Activated CD8-positive, alpha-beta T cell treated with anti-CD3 and anti-CD28 coated beads, Interleukin-2, amount 10 ng/mL, durations not matched to agents 7 days and 5 days (primary cell): ENCODE measurements at regions not wholly inside any gene's neighbourhood (a gene's known extent, or its start where the extent isn't known, plus 50 kb on each side); places are given as distances from the start of the nearest gene placed in this dataset.
"Not testable (repeated sequence)": the region's sequence is repeated elsewhere in the genome, so short reads cannot be mapped to it uniquely, and the experiment has no call there.

Experiments
- ATAC-seq: fragments of 150-1000 bp; cut with Tn5 transposase; one replicate; pipeline ENCODE4 v1.10.0; 2021; ENCODE audit warnings: moderate library complexity
- CTCF ChIA-PET: fragments of 350-600 bp; sonication (Branson Sonifier 250); formaldehyde crosslinking; loops from one replicate; lab custom pipeline; 2021; ENCODE audit warnings: antibody characterized with exemption; lab: Charles Lee
- POLR2A ChIA-PET: fragments of 350-600 bp; sonication (Branson Sonifier 250); formaldehyde crosslinking; loops from one replicate; lab custom pipeline; 2021; ENCODE audit warnings: antibody characterized with exemption; lab: Charles Lee
- DNase-seq: peaks from one replicate; pipeline ENCODE4 v3.0.0-alpha.2; 2020
- H3K27ac Mint-ChIP-seq: one replicate; pipeline ENCODE4 v1.8.0; 2021; ENCODE audit warnings: mild to moderate bottlenecking, mixed read lengths
- H3K27me3 Mint-ChIP-seq: one replicate; pipeline ENCODE4 v1.8.0; 2021; ENCODE audit warnings: low read depth, mixed read lengths
- H3K36me3 Mint-ChIP-seq: one replicate; pipeline ENCODE4 v1.8.0; 2021; ENCODE audit warnings: low read depth, mixed read lengths
- H3K4me1 Mint-ChIP-seq: one replicate; pipeline ENCODE4 v1.8.0; 2021; ENCODE audit warnings: low read depth, mixed read lengths
- H3K4me3 Mint-ChIP-seq: one replicate; pipeline ENCODE4 v1.8.0; 2021; ENCODE audit warnings: mild to moderate bottlenecking, mixed read lengths
- H3K9me3 Mint-ChIP-seq: one replicate; pipeline ENCODE4 v1.8.0; 2022; ENCODE audit warnings: mixed read lengths; ENCODE audit not compliant: insufficient read depth

GRCh38 chr12:17132336-17132735 is 526.4 kb upstream of the LMO3 start:
- Mint-ChIP-seq H3K36me3 (no peaks in the 10 kb centered on the region), H3K27me3 (no peaks in the 10 kb centered on the region), H3K4me3 (no peak overlapping the region), H3K27ac (no peak overlapping the region), H3K4me1 (no peaks in the 10 kb centered on the region), H3K9me3 (no peaks in the 10 kb centered on the region)
- POLR2A ChIA-PET: no interaction called here
- CTCF ChIA-PET: no interaction called here
- DNase-seq (no peak), ATAC-seq (no peak)

DNA sequence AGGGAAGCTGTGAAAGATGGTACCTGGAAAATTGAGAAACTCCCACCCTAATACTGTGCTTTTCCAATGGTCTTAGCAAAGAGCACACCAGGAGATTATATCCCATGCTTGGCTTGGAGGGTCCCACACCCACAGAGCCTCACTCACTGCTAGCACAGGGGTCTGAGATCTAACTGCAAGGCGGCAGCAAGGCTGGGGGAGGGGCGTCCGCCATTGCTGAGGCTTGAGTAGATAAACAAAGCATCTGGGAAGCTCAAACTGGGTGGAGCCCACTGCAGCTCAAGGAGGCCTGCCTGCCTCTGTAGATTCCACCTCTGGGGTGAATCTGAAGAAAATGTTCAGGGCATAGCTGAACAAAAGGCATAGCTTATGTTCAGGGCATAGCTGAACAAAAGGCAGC is 510.6 kb upstream of the LMO3 start:
- H3K27me3 Mint-ChIP-seq, DNase-seq, H3K27ac Mint-ChIP-seq, ATAC-seq, POLR2A ChIA-PET, CTCF ChIA-PET, H3K4me3 Mint-ChIP-seq, H3K4me1 Mint-ChIP-seq, H3K36me3 Mint-ChIP-seq: not testable (repeated sequence)
- peaks cover 26% of the 10 kb centered on the region for H3K9me3 Mint-ChIP-seq

DNA sequence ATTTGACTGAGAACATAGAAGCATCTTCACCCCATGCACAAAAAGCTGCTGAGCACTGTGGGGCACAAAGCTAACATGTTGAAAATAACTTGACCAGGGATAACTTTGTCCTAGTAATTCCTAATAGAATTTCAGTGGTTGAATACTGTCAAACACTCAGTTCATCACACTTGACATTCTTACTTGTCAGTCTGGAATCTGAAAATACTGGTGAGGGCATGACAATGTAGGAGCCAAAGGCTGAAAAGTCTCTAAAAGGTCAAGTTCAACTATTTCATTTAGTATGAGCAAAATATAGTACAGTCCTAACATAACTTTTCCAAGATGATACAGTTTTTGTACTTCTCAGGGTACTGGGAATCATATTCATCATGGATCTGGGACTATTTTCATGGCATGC is 504.4 kb upstream of the LMO3 start:
- H3K27me3 Mint-ChIP-seq: no peaks in the 10 kb centered on the region
- no peaks in the 10 kb centered on the region for H3K36me3 Mint-ChIP-seq
- H3K9me3 Mint-ChIP-seq: peaks cover 31% of the 10 kb centered on the region
- no peak overlapping the region for H3K27ac Mint-ChIP-seq
- H3K4me1 Mint-ChIP-seq: no peaks in the 10 kb centered on the region
- CTCF ChIA-PET: no interaction called here
- H3K4me3 Mint-ChIP-seq: no peak overlapping the region
- ATAC-seq: no peak
- no peak for DNase-seq
- POLR2A ChIA-PET: no interaction called here

DNA sequence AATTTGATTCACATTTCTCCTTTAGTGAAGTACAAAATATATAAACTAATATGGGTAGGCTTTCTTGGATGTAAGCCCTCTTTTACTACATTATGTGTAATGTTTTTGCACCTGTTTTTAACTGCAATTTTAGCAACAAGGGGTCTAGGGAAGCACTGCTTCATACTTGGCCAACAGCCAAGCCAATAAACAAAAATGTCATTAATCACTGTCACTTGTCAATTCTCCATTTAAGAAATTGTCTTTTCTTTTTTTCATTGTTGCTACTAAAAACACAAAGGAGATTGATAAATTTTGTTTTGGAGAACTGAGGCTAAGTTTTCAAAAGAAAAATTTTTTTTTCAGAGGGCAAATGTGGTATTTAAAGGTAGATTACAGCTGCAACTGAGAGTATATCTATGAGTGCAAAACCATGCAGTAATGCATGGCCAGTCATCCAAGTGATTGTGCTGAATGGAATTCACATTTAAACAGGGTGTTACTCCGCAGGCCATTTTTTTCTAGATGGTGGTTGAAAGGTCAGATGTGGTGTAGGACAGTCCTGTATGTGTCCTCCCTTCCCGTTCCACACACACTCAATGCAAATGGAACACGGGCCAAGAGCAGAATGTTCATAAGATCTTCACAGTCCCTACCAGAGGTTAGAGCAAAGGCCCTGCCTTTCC is 503.0 kb upstream of the LMO3 start:
- no peak overlapping the region for H3K4me3 Mint-ChIP-seq
- ATAC-seq: no peak
- POLR2A ChIA-PET: no interaction called here
- H3K36me3 Mint-ChIP-seq: no peaks in the 10 kb centered on the region
- no peaks in the 10 kb centered on the region for H3K4me1 Mint-ChIP-seq
- CTCF ChIA-PET: no interaction called here
- no peak overlapping the region for H3K27ac Mint-ChIP-seq
- peaks cover 30% of the 10 kb centered on the region for H3K9me3 Mint-ChIP-seq
- DNase-seq: no peak
- no peaks in the 10 kb centered on the region for H3K27me3 Mint-ChIP-seq

DNA sequence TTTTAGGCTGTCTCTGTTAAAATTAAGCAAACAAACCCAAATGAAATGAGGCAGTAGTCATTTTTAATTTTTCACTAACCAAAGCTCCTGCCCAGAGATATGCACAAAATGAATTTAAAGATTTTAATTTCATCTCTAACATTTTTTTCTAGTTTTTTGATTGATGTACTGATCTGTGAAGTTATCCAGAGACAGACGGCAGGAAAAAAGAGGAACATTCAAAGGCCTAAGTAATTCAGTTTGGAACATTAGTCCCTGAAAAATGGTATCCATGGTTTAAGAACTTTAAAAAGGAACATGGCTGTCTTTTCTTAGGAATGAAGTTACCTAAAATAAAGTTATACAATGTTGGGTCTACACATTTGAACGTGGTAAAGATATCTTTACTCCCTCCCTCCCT is 498.8 kb upstream of the LMO3 start:
- CTCF ChIA-PET: no interaction called here
- Mint-ChIP-seq H3K27ac (no peak overlapping the region), H3K9me3 (peaks cover 20% of the 10 kb centered on the region), H3K4me3 (no peak overlapping the region), H3K4me1 (no peaks in the 10 kb centered on the region), H3K36me3 (no peaks in the 10 kb centered on the region), H3K27me3 (no peaks in the 10 kb centered on the region)
- no peak for DNase-seq
- POLR2A ChIA-PET: no interaction called here
- no peak for ATAC-seq

- ATAC-seq (no peak), DNase-seq (no peak)
- no peak overlapping the region for H3K27ac Mint-ChIP-seq
- H3K36me3 Mint-ChIP-seq: no peaks in the 10 kb centered on the region
- no peak overlapping the region for H3K4me3 Mint-ChIP-seq
- H3K27me3 Mint-ChIP-seq: no peaks in the 10 kb centered on the region
- peaks cover 6% of the 10 kb centered on the region for H3K9me3 Mint-ChIP-seq
- POLR2A ChIA-PET: no interaction called here
- no peaks in the 10 kb centered on the region for H3K4me1 Mint-ChIP-seq
- CTCF ChIA-PET: no interaction called here
Observed at GRCh38 chr12:17097674-17098073, 491.7 kb upstream of the LMO3 start.

- no peaks in the 10 kb centered on the region for H3K36me3 Mint-ChIP-seq
- DNase-seq: no peak
- no peak overlapping the region for H3K4me3 Mint-ChIP-seq
- no peaks in the 10 kb centered on the region for H3K27me3 Mint-ChIP-seq
- POLR2A ChIA-PET: no interaction called here
- CTCF ChIA-PET: no interaction called here
- H3K27ac Mint-ChIP-seq: no peak overlapping the region
- H3K9me3 Mint-ChIP-seq: peaks cover 11% of the 10 kb centered on the region
- H3K4me1 Mint-ChIP-seq: no peaks in the 10 kb centered on the region
- no peak for ATAC-seq
Observed at GRCh38 chr12:17084831-17085230, 478.9 kb upstream of the LMO3 start.

DNA sequence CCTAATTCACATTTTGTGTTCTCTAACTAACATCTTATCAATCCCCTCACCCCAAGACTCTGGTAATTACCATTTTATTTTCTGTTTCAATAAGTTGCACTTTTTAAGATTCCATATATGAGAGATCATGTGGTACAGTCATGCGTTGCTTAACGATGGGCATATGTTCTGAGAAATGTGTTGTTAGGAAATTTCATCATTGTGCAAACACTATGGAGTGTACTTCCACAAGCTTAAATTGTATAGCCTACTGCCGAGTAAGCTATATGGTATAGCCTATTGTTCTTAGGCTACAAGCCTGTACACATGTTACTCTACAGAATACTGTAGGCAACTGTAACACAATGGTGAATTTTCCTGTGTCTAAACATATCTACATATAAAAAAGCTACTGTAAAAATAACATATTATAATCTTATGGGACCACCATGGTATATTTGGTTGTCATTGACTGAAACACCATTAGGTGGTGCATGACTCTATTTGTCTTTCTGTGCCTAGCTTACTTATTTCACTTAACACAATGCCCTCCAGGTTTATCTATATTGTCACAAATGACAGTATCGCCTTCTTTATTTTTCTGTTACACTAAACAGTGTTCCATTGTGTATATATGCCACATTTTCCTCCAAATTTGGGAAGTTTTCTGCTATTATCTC is 473.4 kb upstream of the LMO3 start:
- H3K4me3 Mint-ChIP-seq: no peak overlapping the region
- POLR2A ChIA-PET: no interaction called here
- no peaks in the 10 kb centered on the region for H3K27me3 Mint-ChIP-seq
- H3K4me1 Mint-ChIP-seq: no peaks in the 10 kb centered on the region
- CTCF ChIA-PET: no interaction called here
- no peak overlapping the region for H3K27ac Mint-ChIP-seq
- H3K36me3 Mint-ChIP-seq: no peaks in the 10 kb centered on the region
- ATAC-seq: no peak
- no peaks in the 10 kb centered on the region for H3K9me3 Mint-ChIP-seq
- DNase-seq: no peak

DNA sequence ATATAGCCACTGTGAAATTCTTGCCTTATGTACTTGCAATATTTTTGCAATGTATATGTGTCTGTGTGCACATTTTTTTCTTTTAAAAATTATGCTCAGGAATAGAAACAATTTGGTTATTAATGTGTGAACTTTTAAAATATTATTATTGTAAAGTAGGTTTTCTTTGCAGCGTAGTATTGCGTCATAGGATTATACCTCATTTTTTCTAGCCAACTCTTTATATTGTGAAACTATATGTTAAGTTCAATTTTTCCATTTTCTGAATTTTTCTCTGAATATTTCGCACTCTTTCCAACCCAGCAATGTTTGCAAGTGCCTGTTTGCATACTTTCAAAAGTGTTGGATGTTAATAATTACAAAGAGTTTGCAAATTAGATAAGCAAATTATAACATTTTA is 471.6 kb upstream of the LMO3 start:
- ChIA-PET POLR2A (no interaction called here), CTCF (no interaction called here)
- peaks cover 4% of the 10 kb centered on the region for H3K9me3 Mint-ChIP-seq
- H3K27me3 Mint-ChIP-seq: no peaks in the 10 kb centered on the region
- H3K27ac Mint-ChIP-seq: no peak overlapping the region
- no peak for ATAC-seq
- no peaks in the 10 kb centered on the region for H3K4me1 Mint-ChIP-seq
- no peaks in the 10 kb centered on the region for H3K36me3 Mint-ChIP-seq
- H3K4me3 Mint-ChIP-seq: no peak overlapping the region
- no peak for DNase-seq

- Mint-ChIP-seq H3K27me3 (no peaks in the 10 kb centered on the region), H3K27ac (no peak overlapping the region), H3K9me3 (peaks cover 10% of the 10 kb centered on the region), H3K4me1 (no peaks in the 10 kb centered on the region), H3K36me3 (no peaks in the 10 kb centered on the region), H3K4me3 (no peak overlapping the region)
- ChIA-PET POLR2A (no interaction called here), CTCF (no interaction called here)
- ATAC-seq: no peak
- DNase-seq: no peak
Observed at GRCh38 chr12:17076811-17077210, 470.8 kb upstream of the LMO3 start.

DNA sequence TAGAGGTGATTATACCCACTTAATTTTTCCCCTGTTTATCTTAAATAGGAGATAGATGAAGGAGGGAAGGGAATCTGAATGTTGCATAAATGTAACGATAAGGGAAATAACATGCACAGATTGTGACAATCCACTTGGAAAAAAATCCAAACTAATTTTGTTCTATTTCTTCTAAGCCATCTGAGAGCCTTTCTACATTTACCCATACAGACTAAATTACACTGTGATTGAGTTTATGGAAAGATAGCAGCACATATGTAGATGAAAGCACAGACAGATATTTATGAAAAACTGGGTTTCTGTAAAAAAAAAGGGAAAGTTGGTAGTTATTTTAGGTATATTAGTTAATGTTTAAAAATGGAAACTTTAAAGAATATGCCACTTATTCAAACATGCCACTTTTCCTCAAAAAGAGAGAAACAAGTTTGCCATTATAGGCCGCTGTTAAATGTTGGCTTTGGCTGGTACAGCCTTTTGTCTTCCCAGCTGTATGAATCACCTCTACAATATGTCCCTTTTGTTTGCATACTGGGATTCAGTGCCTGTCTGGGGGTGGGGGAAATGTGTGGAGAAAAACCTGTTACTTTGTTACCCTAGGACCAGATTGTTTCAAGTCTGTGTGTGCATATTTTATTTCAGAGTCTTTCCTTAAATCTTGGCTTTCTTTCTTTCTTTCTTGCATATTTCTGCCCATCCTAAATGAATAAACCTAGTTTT is 470.2 kb upstream of the LMO3 start:
- CTCF ChIA-PET: no interaction called here
- peaks cover 10% of the 10 kb centered on the region for H3K9me3 Mint-ChIP-seq
- DNase-seq: no peak
- no peaks in the 10 kb centered on the region for H3K36me3 Mint-ChIP-seq
- H3K4me1 Mint-ChIP-seq: no peaks in the 10 kb centered on the region
- POLR2A ChIA-PET: no interaction called here
- H3K27ac Mint-ChIP-seq: no peak overlapping the region
- no peaks in the 10 kb centered on the region for H3K27me3 Mint-ChIP-seq
- no peak for ATAC-seq
- H3K4me3 Mint-ChIP-seq: no peak overlapping the region

DNA sequence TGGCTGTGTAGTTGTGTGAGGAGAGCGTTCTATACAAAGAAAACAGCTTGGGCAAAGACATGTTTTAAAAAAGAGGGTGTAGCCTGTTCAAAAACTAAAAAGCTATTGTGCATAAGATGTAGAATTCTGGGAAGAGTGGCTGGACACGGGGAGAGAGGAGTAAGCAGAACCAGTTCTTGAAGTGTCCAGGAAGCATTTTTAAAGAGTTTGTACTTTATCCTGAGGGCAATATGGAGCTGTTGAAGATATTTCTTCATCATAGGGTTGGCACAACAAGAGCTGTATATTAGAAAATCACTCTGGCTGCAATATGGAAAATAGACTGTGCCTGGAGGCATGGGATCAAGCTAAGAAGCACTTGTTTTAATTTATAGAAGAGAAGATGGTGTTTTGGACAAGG is 458.9 kb upstream of the LMO3 start:
- Mint-ChIP-seq H3K4me1 (no peaks in the 10 kb centered on the region), H3K9me3 (peaks cover 6% of the 10 kb centered on the region), H3K4me3 (no peak overlapping the region), H3K27ac (no peak overlapping the region), H3K27me3 (no peaks in the 10 kb centered on the region), H3K36me3 (no peaks in the 10 kb centered on the region)
- no peak for ATAC-seq
- CTCF ChIA-PET: no interaction called here
- POLR2A ChIA-PET: no interaction called here
- no peak for DNase-seq
